GM12878 (cell line): ENCODE measurements at regions not wholly inside any gene's neighbourhood (a gene's known extent, or its start where the extent isn't known, plus 50 kb on each side); places are given as distances from the start of the nearest gene placed in this dataset.

ENCODE experiments used
- CTCF ChIP-seq, 3 experiments: IDR thresholded peaks in 2 of 3; conservative IDR thresholded peaks in 1 of 3; 2 replicates each; pipeline ENCODE4 v1.5.1; 2011; ENCODE audit warnings: low read depth in 3 of 3, low read length in 3 of 3, mild to moderate bottlenecking in 3 of 3, control low read depth in 2 of 3, moderate library complexity in 2 of 3, inconsistent platforms in 1 of 3, mixed read lengths in 1 of 3; ENCODE audit not compliant: control insufficient read depth in 2 of 3, insufficient read depth in 1 of 3; ENCODE audit errors: extremely low read depth in 1 of 3
- EZH2 ChIP-seq: IDR thresholded peaks from 2 replicates; pipeline ENCODE4 v1.6.1; 2012; ENCODE audit warnings: low read depth, mild to moderate bottlenecking, control low read depth, inconsistent platforms, low read length, borderline replicate concordance; ENCODE audit not compliant: control insufficient read depth
- IKZF2 ChIP-seq, 2 experiments: fragments of 450-650 bp; IDR thresholded peaks; 2 replicates each; pipeline ENCODE4 v1.6.1; 2017; ENCODE audit warnings: mild to moderate bottlenecking in 2 of 2, moderate library complexity in 2 of 2
- MXI1 ChIP-seq: fragments of 150-350 bp; IDR thresholded peaks from 2 replicates; pipeline ENCODE4 v1.6.1; 2011; ENCODE audit warnings: low read depth, mild to moderate bottlenecking, inconsistent platforms, low read length, improper control_type of control experiment
- NBN ChIP-seq: fragments of 450-650 bp; IDR thresholded peaks from 2 replicates; pipeline ENCODE4 v1.6.1; 2016
- POLR2A ChIP-seq: IDR thresholded peaks from 2 replicates; pipeline ENCODE4 v1.6.1; 2011; ENCODE audit warnings: low read depth, mild to moderate bottlenecking, low read length
- RFX5 ChIP-seq: IDR thresholded peaks from 2 replicates; pipeline ENCODE4 v1.6.1; 2011; ENCODE audit warnings: low read depth, low read length, improper control_type of control experiment
- STAT1 ChIP-seq: fragments of 450-650 bp; conservative IDR thresholded peaks from 2 replicates; pipeline ENCODE4 v1.6.1; 2014; ENCODE audit warnings: antibody characterized with exemption, mild to moderate bottlenecking
- SUPT20H ChIP-seq: IDR thresholded peaks from 2 replicates; pipeline ENCODE4 v1.6.1; 2011; ENCODE audit warnings: low read depth, mild to moderate bottlenecking, low read length, moderate library complexity, borderline replicate concordance; ENCODE audit not compliant: control insufficient read depth
- ZBTB33 ChIP-seq: fragments of 450-650 bp; IDR thresholded peaks from 2 replicates; pipeline ENCODE4 v1.6.1; 2017; ENCODE audit warnings: mild to moderate bottlenecking
- ZSCAN29 ChIP-seq: fragments of 450-650 bp; IDR thresholded peaks from 2 replicates; pipeline ENCODE4 v1.6.1; 2017; ENCODE audit warnings: mild to moderate bottlenecking, moderate library complexity
- TF ChIP-seq, protein P1 (sequence below): IDR thresholded peaks from 2 replicates; pipeline ENCODE4 v1.6.1; 2011; ENCODE audit warnings: low read depth, mild to moderate bottlenecking, low read length, moderate library complexity, borderline replicate concordance; ENCODE audit errors: extremely low read depth
- TF ChIP-seq, protein P2 (sequence below): IDR thresholded peaks from 2 replicates; pipeline ENCODE4 v1.6.1; 2012; ENCODE audit warnings: low read length, inconsistent platforms

- TF ChIP-seq POLR2A (no peak), EZH2 (no peak), CTCF (IDR thresholded peaks at IDR 0.05 in 2 of 3, conservative IDR thresholded peaks at IDR 0.05 in 1 of 3; ENCODE audit: control insufficient read depth in 2 of 3, extremely low read depth in 1 of 3, insufficient read depth in 1 of 3, low read depth in 3 of 3, low read length in 3 of 3) (no peak), ZBTB33 (no peak), RFX5 (no peak), SUPT20H (no peak), MXI1 (no peak), NBN (no peak), IKZF2 (IDR thresholded peaks at IDR 0.05) (no peak), STAT1 (no peak), ZSCAN29 (no peak)
- TF ChIP-seq, protein P1, sequence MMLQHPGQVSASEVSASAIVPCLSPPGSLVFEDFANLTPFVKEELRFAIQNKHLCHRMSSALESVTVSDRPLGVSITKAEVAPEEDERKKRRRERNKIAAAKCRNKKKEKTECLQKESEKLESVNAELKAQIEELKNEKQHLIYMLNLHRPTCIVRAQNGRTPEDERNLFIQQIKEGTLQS = no peak
- TF ChIP-seq, protein P2, sequence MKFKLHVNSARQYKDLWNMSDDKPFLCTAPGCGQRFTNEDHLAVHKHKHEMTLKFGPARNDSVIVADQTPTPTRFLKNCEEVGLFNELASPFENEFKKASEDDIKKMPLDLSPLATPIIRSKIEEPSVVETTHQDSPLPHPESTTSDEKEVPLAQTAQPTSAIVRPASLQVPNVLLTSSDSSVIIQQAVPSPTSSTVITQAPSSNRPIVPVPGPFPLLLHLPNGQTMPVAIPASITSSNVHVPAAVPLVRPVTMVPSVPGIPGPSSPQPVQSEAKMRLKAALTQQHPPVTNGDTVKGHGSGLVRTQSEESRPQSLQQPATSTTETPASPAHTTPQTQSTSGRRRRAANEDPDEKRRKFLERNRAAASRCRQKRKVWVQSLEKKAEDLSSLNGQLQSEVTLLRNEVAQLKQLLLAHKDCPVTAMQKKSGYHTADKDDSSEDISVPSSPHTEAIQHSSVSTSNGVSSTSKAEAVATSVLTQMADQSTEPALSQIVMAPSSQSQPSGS = no peak
Measured at GRCh38 chr15:98232761-98233160, 272.3 kb downstream of the ARRDC4 start.
